Panc1 (cell line): ENCODE measurements at regions not wholly inside any gene's neighbourhood (a gene's known extent, or its start where the extent isn't known, plus 50 kb on each side); places are given as distances from the start of the nearest gene placed in this dataset.

Source experiments
- TF ChIP-seq, protein P1 (sequence below), 2 experiments: IDR thresholded peaks; 2 replicates each; pipeline ENCODE4 v1.6.1; 2011 to 2012; ENCODE audit warnings: low read depth in 2 of 2, control low read depth in 1 of 2, low read length in 1 of 2, mild to moderate bottlenecking in 1 of 2, moderate library complexity in 1 of 2; ENCODE audit not compliant: insufficient read depth in 1 of 2
- TF ChIP-seq, protein P2 (sequence below): fragments of 450-650 bp; IDR thresholded peaks from 2 replicates; pipeline ENCODE4 v1.5.1; 2017; ENCODE audit warnings: mild to moderate bottlenecking

DNA sequence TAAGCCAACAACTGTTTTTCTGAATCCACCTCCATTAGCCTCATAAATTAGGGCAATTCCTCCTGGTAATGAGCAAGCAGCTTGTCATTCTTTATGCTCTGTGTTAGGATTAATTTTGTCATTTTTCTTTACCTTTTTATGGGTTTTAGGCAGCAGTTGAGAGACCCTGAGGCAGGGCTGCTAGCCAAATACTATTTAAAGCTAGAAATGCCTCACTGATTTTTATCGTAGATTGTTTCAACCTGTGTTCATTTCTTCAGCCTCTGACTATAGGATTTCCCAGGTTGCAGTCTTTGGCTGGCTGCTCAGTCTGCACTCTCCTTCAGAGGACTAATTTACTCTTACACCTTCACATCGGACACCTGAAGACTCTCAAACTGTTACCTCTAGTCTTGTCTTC is 61.9 kb upstream of the RABGAP1L start:
- TF ChIP-seq, protein P1, sequence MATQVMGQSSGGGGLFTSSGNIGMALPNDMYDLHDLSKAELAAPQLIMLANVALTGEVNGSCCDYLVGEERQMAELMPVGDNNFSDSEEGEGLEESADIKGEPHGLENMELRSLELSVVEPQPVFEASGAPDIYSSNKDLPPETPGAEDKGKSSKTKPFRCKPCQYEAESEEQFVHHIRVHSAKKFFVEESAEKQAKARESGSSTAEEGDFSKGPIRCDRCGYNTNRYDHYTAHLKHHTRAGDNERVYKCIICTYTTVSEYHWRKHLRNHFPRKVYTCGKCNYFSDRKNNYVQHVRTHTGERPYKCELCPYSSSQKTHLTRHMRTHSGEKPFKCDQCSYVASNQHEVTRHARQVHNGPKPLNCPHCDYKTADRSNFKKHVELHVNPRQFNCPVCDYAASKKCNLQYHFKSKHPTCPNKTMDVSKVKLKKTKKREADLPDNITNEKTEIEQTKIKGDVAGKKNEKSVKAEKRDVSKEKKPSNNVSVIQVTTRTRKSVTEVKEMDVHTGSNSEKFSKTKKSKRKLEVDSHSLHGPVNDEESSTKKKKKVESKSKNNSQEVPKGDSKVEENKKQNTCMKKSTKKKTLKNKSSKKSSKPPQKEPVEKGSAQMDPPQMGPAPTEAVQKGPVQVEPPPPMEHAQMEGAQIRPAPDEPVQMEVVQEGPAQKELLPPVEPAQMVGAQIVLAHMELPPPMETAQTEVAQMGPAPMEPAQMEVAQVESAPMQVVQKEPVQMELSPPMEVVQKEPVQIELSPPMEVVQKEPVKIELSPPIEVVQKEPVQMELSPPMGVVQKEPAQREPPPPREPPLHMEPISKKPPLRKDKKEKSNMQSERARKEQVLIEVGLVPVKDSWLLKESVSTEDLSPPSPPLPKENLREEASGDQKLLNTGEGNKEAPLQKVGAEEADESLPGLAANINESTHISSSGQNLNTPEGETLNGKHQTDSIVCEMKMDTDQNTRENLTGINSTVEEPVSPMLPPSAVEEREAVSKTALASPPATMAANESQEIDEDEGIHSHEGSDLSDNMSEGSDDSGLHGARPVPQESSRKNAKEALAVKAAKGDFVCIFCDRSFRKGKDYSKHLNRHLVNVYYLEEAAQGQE (IDR thresholded peaks at IDR 0.05; ENCODE audit: insufficient read depth in 1 of 2, low read depth in 2 of 2, low read length in 1 of 2): no peak
- TF ChIP-seq, protein P2, sequence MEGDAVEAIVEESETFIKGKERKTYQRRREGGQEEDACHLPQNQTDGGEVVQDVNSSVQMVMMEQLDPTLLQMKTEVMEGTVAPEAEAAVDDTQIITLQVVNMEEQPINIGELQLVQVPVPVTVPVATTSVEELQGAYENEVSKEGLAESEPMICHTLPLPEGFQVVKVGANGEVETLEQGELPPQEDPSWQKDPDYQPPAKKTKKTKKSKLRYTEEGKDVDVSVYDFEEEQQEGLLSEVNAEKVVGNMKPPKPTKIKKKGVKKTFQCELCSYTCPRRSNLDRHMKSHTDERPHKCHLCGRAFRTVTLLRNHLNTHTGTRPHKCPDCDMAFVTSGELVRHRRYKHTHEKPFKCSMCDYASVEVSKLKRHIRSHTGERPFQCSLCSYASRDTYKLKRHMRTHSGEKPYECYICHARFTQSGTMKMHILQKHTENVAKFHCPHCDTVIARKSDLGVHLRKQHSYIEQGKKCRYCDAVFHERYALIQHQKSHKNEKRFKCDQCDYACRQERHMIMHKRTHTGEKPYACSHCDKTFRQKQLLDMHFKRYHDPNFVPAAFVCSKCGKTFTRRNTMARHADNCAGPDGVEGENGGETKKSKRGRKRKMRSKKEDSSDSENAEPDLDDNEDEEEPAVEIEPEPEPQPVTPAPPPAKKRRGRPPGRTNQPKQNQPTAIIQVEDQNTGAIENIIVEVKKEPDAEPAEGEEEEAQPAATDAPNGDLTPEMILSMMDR: no peak
